ENCODE measurements at regions not wholly inside any gene's neighbourhood (a gene's known extent, or its start where the extent isn't known, plus 50 kb on each side); places are given as distances from the start of the nearest gene placed in this dataset.

DNA sequence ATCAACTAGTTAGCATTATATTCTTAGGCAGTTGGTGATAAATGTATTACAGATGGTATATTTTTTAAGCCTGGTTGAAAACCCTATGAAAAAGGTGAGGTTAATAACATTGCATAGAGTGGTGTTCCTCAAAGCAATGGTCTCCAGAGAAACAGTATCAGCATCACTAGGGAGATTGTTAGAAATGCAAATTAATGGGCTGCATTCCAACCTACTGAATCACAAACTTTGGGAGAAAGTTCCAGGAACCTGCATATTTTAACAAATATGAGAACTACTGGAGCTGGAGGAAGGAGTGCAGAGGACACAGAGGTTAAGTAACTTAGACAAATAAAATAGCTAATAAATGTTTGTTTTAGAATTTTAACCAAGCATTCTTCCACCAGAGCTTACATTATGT lies 166.9 kb upstream of the PCDH10 start:
- TF ChIP-seq POLR2A (IDR thresholded peaks at IDR 0.05; ENCODE audit: low read length) (no peak), GATA1 (IDR thresholded peaks at IDR 0.05; ENCODE audit: low read depth, low read length) (no peak)
